Activated naive CD8-positive, alpha-beta T cell treated with anti-CD3 and anti-CD28 coated beads, Interleukin-2, amount 10 ng/mL, durations not matched to agents 7 days and 5 days (primary cell): ENCODE measurements at regions not wholly inside any gene's neighbourhood (a gene's known extent, or its start where the extent isn't known, plus 50 kb on each side); places are given as distances from the start of the nearest gene placed in this dataset.
"Not testable (repeated sequence)": the region's sequence is repeated elsewhere in the genome, so short reads cannot be mapped to it uniquely, and the experiment has no call there.

Experiments
- ATAC-seq: fragments of 150-1000 bp; cut with Tn5 transposase; one replicate; pipeline ENCODE4 v1.10.0; 2021; ENCODE audit warnings: low read depth, moderate library complexity
- POLR2A ChIA-PET: fragments of 350-600 bp; sonication (Branson Sonifier 250); formaldehyde crosslinking; loops from one replicate; lab custom pipeline; 2021; ENCODE audit warnings: antibody characterized with exemption; lab: Charles Lee
- DNase-seq: peaks from one replicate; pipeline ENCODE4 v3.0.0; 2021
- H3K27ac Mint-ChIP-seq: one replicate; pipeline ENCODE4 v1.8.0; 2022; ENCODE audit warnings: mild to moderate bottlenecking, mixed read lengths
- H3K27me3 Mint-ChIP-seq: one replicate; pipeline ENCODE4 v1.8.0; 2022; ENCODE audit warnings: mild to moderate bottlenecking, moderate library complexity, mixed read lengths
- H3K36me3 Mint-ChIP-seq: one replicate; pipeline ENCODE4 v1.8.0; 2021; ENCODE audit warnings: mild to moderate bottlenecking, mixed read lengths
- H3K4me1 Mint-ChIP-seq: one replicate; pipeline ENCODE4 v1.8.0; 2021; ENCODE audit warnings: mixed read lengths
- H3K4me3 Mint-ChIP-seq: one replicate; pipeline ENCODE4 v1.8.0; 2022; ENCODE audit warnings: mild to moderate bottlenecking, moderate library complexity, mixed read lengths
- H3K9me3 Mint-ChIP-seq: one replicate; pipeline ENCODE4 v1.8.0; 2021; ENCODE audit warnings: mixed read lengths

- Mint-ChIP-seq H3K27me3 (no peaks in the 10 kb centered on the region), H3K27ac (peak overlapping the region; percentile 74), H3K9me3 (no peaks in the 10 kb centered on the region), H3K36me3 (peaks cover 28% of the 10 kb centered on the region), H3K4me3 (peak overlapping the region; percentile 2), H3K4me1 (peaks cover 13% of the 10 kb centered on the region)
- POLR2A ChIA-PET = no interaction called here
- DNase-seq (no peak), ATAC-seq (no peak)
Observed at GRCh38 chr3:51588724-51589123, 50.2 kb downstream of the RAD54L2 start.

DNA sequence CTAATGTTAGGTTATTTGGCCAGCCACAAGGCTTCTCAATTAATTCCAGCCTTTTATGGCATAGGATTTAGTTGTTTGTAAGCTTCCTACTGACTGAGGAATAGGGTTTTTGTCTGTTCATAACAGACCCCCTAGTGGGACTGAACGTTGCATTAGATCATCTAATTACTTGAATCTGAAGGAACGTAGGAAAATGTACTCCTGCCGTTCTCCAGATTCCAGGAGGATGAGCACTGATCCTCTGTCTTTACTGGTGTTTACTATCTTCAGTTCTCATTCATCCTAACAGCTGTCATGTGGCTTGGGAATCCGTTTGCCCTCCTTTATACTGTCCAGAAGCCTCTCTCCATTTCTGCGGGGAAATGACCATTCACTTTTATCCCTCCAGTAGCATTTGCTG, 52.7 kb downstream of the RAD54L2 start:
- Mint-ChIP-seq H3K36me3 (peaks cover 37% of the 10 kb centered on the region), H3K4me1 (peaks cover 13% of the 10 kb centered on the region), H3K27ac (no peak overlapping the region), H3K9me3 (no peaks in the 10 kb centered on the region), H3K27me3 (no peaks in the 10 kb centered on the region), H3K4me3 (no peak overlapping the region)
- POLR2A ChIA-PET = no interaction called here
- DNase-seq (no peak), ATAC-seq (no peak)

- H3K4me1 Mint-ChIP-seq = peaks cover 7% of the 10 kb centered on the region
- no peak overlapping the region for H3K4me3 Mint-ChIP-seq
- no peak for ATAC-seq
- no peak for DNase-seq
- H3K9me3 Mint-ChIP-seq = no peaks in the 10 kb centered on the region
- no peaks in the 10 kb centered on the region for H3K27me3 Mint-ChIP-seq
- H3K27ac Mint-ChIP-seq = no peak overlapping the region
- peaks cover 32% of the 10 kb centered on the region for H3K36me3 Mint-ChIP-seq
- POLR2A ChIA-PET = no interaction called here
Observed at GRCh38 chr3:51593697-51594096, 55.2 kb downstream of the RAD54L2 start.

DNA sequence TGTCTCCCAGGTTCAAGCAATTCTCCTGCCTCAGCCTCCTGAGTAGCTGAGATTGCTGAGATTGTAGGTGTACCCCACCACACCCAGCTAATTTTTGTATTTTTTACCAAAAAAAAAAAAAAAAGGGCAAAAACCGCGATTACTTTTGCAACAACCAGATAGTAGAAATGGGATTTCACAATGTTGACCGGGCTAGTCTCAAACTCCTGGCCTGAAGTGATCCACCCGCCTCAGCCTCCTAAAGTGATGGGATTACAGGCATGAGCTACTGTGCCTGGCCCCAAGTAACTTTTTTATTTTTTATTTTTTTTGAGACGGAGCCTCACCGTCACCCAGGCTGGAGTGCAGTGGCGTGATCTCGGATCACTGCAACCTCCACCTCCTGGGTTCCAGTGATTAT, 61.1 kb downstream of the RAD54L2 start:
- not testable (repeated sequence) for H3K4me3 Mint-ChIP-seq, H3K27me3 Mint-ChIP-seq, H3K9me3 Mint-ChIP-seq, ATAC-seq, H3K27ac Mint-ChIP-seq, H3K4me1 Mint-ChIP-seq, DNase-seq
- H3K36me3 Mint-ChIP-seq = peaks cover 18% of the 10 kb centered on the region
- POLR2A ChIA-PET = interaction anchor here (0.6 kb wide), 1 partner anchor 313 kb away, joined by 3 read pairs; no protein-coding TSS in a partner anchor

DNA sequence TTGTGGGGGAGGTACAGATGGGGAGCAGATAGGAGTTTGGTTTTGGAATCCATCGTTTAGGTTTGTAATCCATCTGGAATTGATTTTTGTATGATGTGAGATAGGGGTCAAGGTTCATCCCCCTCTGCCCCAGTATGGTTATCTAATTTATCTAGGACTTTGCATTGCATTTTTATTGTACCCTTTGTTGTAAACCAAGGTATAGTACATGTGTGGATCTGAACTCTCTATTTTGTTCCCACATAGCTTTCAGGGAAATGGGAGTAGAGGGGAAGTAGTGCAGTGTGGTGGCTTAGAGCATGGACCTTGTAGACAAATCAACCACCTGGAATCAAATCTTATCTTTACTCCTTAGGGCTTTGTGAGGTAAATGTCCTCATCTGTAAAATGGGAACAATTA, 65.7 kb downstream of the RAD54L2 start:
- Mint-ChIP-seq H3K4me3 (no peak overlapping the region), H3K4me1 (peaks cover 13% of the 10 kb centered on the region), H3K27me3 (no peaks in the 10 kb centered on the region), H3K27ac (no peak overlapping the region), H3K36me3 (peaks cover 26% of the 10 kb centered on the region), H3K9me3 (no peaks in the 10 kb centered on the region)
- ATAC-seq (no peak), DNase-seq (no peak)
- POLR2A ChIA-PET = interaction anchor here (0.6 kb wide), 2 partner anchors 98 to 599 kb away, joined by 3 read pairs; no protein-coding TSS in a partner anchor

GRCh38 chr3:51605938-51606337, 65.1 kb upstream of the TEX264 start:
- no peak overlapping the region for H3K4me3 Mint-ChIP-seq
- H3K4me1 Mint-ChIP-seq = peaks cover 16% of the 10 kb centered on the region
- H3K36me3 Mint-ChIP-seq = peaks cover 29% of the 10 kb centered on the region
- H3K9me3 Mint-ChIP-seq = no peaks in the 10 kb centered on the region
- POLR2A ChIA-PET = no interaction called here
- no peak overlapping the region for H3K27ac Mint-ChIP-seq
- ATAC-seq (no peak), DNase-seq (no peak)
- no peaks in the 10 kb centered on the region for H3K27me3 Mint-ChIP-seq

GRCh38 chr3:51606871-51607270, 64.2 kb upstream of the TEX264 start:
- DNase-seq, H3K4me3 Mint-ChIP-seq, POLR2A ChIA-PET, H3K9me3 Mint-ChIP-seq, H3K27ac Mint-ChIP-seq, ATAC-seq, H3K27me3 Mint-ChIP-seq: not testable (repeated sequence)
- Mint-ChIP-seq H3K4me1 (peaks cover 16% of the 10 kb centered on the region), H3K36me3 (peaks cover 29% of the 10 kb centered on the region)

DNA sequence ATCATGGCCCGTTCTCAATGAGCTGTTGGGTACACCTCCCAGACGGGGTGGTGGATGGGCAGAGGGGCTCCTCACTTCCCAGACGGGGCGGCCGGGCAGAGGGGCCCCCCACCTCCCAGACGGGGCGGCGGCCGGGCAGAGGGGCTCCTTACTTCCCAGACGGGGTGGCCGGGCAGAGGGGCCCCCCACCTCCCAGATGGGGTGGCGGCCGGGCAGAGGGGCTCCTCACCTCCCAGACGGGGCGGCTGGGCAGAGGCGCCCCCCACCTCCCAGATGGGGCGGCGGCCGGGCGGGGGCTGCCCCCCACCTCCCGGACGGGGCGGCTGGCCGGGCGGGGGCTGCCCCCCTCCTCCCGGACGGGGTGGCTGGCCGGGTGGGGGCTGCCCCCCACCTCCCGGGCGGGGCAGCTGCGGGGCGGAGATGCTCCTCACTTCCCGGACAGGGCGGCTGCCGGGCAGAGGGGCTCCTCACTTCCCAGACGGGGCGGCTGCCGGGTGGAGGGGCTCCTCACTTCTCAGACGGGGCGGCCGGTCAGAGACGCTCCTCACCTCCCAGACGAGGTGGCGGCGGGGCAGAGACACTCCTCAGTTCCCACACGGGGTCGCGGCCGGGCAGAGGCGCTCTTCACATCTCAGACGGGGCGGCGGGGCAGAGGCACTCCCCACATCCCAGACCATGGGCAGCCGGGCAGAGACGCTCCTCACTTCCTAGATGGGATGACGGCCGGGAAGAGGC, 63.3 kb upstream of the TEX264 start:
- H3K36me3 Mint-ChIP-seq = peaks cover 28% of the 10 kb centered on the region
- ATAC-seq, H3K27me3 Mint-ChIP-seq, H3K27ac Mint-ChIP-seq, POLR2A ChIA-PET, H3K4me3 Mint-ChIP-seq, H3K9me3 Mint-ChIP-seq, DNase-seq: not testable (repeated sequence)
- peaks cover 18% of the 10 kb centered on the region for H3K4me1 Mint-ChIP-seq

- POLR2A ChIA-PET = interaction anchor here (0.9 kb wide), 1 partner anchor 66 kb away, joined by 3 read pairs; no protein-coding TSS in a partner anchor
- DNase-seq (no peak), ATAC-seq (no peak)
- Mint-ChIP-seq H3K9me3 (no peaks in the 10 kb centered on the region), H3K4me3 (no peak overlapping the region), H3K36me3 (peaks cover 19% of the 10 kb centered on the region), H3K27me3 (no peaks in the 10 kb centered on the region), H3K27ac (no peak overlapping the region), H3K4me1 (peaks cover 17% of the 10 kb centered on the region)
Observed at GRCh38 chr3:51610708-51611107, 60.3 kb upstream of the TEX264 start.

DNA sequence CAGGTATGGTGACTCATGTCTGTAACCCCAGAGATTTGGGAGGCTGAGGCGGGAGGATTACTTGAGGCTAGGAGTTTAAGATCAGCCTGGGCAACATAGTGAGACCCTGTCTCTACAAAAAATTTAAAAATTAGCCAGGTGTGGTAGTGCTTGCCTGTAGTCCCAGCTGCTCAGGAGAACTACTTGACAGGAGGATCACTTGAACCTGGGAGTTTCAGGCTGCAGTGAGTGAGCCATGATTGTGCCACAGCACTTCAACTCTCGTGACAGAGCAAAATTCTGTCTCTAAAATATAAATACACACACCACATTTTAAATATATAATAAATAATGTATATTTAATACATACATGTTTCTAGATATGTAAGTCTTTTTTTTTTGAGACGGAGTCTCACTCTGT, 53.5 kb upstream of the TEX264 start:
- peaks cover 14% of the 10 kb centered on the region for H3K4me1 Mint-ChIP-seq
- no peak overlapping the region for H3K27ac Mint-ChIP-seq

GRCh38 chr3:51618038-51618437, 53.0 kb upstream of the TEX264 start:
- not testable (repeated sequence) for H3K9me3 Mint-ChIP-seq, H3K27me3 Mint-ChIP-seq, DNase-seq, H3K27ac Mint-ChIP-seq, ATAC-seq, H3K36me3 Mint-ChIP-seq, H3K4me3 Mint-ChIP-seq
- POLR2A ChIA-PET = interaction anchor here (0.6 kb wide), 1 partner anchor 118 kb away, joined by 7 read pairs; no protein-coding TSS in a partner anchor
- H3K4me1 Mint-ChIP-seq = peaks cover 16% of the 10 kb centered on the region

More for the DNA sequence above, 53.5 kb upstream of the TEX264 start:
- H3K36me3 Mint-ChIP-seq = peaks cover 3% of the 10 kb centered on the region
- no peaks in the 10 kb centered on the region for H3K27me3 Mint-ChIP-seq
- no peaks in the 10 kb centered on the region for H3K9me3 Mint-ChIP-seq
- POLR2A ChIA-PET = no interaction called here
- H3K4me3 Mint-ChIP-seq = no peak overlapping the region
- DNase-seq (no peak), ATAC-seq (no peak)

- peaks cover 16% of the 10 kb centered on the region for H3K4me1 Mint-ChIP-seq
- no peaks in the 10 kb centered on the region for H3K27me3 Mint-ChIP-seq
- H3K27ac Mint-ChIP-seq = no peak overlapping the region
- ATAC-seq (no peak), DNase-seq (no peak)
- POLR2A ChIA-PET = interaction anchor here (0.6 kb wide), 1 partner anchor 118 kb away, joined by 7 read pairs; no protein-coding TSS in a partner anchor
- no peaks in the 10 kb centered on the region for H3K9me3 Mint-ChIP-seq
- H3K36me3 Mint-ChIP-seq = peaks cover 3% of the 10 kb centered on the region
- H3K4me3 Mint-ChIP-seq = no peak overlapping the region
Observed at GRCh38 chr3:51618496-51618895, 52.6 kb upstream of the TEX264 start.

DNA sequence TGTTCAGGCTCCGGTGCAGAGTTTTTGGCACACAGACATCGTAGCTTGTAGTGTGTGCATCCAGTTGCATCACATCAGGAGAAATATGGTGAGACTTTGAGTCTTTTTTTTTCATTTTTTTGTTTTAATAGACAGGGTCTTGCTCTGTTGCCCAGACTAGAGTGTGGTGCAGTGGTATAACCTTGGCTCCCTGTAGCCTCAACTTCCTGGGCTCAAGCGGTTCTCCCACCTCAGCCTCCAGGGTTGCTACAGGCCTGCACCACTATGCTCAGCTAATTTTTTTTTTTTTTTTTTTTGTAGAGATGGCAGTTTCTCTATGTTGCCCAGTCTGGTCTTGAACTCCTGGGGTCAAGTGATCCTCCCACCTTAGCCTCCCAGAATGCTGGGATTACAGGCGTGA, 51.1 kb upstream of the TEX264 start:
- no peaks in the 10 kb centered on the region for H3K27me3 Mint-ChIP-seq
- POLR2A ChIA-PET = interaction anchor here (0.7 kb wide), 1 partner anchor 25 kb away, joined by 4 read pairs; no protein-coding TSS in a partner anchor
- ATAC-seq (no peak), DNase-seq (no peak)
- peaks cover 3% of the 10 kb centered on the region for H3K36me3 Mint-ChIP-seq
- H3K9me3 Mint-ChIP-seq = no peaks in the 10 kb centered on the region
- H3K4me1 Mint-ChIP-seq = peaks cover 16% of the 10 kb centered on the region
- H3K4me3 Mint-ChIP-seq = no peak overlapping the region
- no peak overlapping the region for H3K27ac Mint-ChIP-seq

- DNase-seq (no peak), ATAC-seq (no peak)
- Mint-ChIP-seq H3K4me3 (no peak overlapping the region), H3K4me1 (peaks cover 12% of the 10 kb centered on the region), H3K27ac (no peak overlapping the region), H3K36me3 (peaks cover 3% of the 10 kb centered on the region), H3K9me3 (no peaks in the 10 kb centered on the region), H3K27me3 (no peaks in the 10 kb centered on the region)
- POLR2A ChIA-PET = no interaction called here
Observed at GRCh38 chr3:51620543-51620942, 50.5 kb upstream of the TEX264 start.
